GM18861 (cell line): ENCODE measurements at regions not wholly inside any gene's neighbourhood (a gene's known extent, or its start where the extent isn't known, plus 50 kb on each side); places are given as distances from the start of the nearest gene placed in this dataset.
"Not testable (repeated sequence)": the region's sequence is repeated elsewhere in the genome, so short reads cannot be mapped to it uniquely, and the experiment has no call there.

Experiments used
- ATAC-seq: cut with Tn5 transposase; IDR thresholded peaks from one replicate; pipeline ENCODE4 v1.9.1; 2021; ENCODE audit not compliant: unreplicated experiment

DNA sequence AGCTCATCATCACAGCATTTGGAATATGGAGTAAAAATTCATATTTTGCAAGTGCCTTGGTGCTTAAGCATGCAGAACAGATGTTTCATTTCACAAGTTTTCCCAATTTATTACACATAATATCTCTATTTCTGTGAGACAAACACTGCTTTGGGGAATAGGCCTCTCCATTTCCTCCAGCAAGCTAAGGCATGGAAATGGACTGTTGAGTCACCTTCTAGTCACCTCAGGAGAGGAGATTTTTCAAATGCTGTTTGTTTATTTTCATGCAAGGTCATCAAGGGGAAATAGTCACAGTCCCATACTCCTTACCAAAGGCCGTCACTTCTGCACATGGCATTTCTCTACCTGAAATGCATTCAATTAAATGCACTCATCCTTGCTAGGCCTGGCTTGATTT lies 57.4 kb upstream of the NUTM2D start:
- ATAC-seq = not testable (repeated sequence)

DNA sequence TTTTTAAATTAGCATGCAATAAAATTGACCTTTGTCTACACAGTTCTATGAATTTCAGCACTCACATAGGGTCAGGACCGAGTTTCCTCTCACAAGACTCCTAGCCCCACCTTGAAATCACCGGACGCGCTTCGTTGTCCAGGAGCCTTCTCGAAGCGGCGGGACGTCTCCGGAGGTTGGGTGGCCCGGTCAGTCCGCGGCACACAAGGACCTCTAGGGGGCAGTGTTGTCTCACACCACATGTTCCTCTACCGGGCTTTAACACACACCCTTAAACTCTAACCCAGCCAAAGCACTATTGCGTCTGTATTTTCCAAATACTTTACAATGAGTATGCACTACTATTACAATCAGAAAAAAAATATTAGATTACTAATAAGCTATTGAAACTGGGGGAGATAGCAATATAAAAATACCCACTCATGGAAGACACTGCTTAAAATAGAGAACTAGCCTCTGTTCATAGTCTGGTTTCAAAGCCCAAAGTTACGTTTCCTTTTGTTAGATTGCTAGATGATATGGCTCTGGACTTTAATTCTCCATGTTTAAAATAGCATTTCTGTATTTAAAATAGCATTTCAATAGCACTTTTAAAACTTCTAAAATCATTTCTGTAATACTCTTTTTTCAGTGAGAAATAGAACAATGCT lies 56.0 kb upstream of the NUTM2D start:
- ATAC-seq = peak; percentile 90

DNA sequence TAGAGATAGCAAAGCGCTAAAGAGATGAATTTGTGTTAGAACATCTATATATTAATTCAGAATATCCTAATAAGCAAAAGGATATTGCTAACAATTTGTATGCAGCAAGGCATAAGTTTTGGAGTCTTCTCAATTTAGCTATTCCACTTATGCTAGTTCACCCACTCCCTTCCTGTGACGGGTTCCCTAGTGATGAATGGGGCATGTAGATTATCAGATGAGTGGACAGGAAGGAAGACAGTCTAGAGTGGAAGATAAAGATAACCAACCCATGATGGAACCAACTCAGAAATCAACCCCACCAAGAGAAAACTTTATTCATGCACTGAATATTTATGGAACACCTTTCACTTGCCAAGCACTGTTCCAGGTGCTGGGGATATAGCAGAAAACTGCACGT lies 55.4 kb upstream of the NUTM2D start:
- ATAC-seq = not testable (repeated sequence)

DNA sequence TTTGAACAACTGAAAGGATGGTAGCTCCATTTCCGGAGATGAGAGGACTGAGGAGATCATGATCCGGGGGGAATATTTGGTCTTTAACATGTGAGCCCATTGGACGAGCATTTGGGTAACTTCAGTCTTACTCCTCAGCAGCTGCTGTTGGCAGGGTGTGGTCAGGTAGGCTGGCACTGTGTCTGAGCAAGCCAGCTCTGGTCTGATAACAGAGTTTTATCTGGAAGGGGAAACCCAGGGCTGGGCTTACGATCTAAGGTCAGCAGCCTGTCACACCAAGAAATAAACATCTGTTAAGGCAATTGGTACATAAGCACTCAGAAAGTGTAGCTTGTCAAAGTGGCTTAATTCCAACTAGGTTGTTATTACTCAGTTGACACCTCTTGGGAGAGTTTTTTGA lies 53.8 kb upstream of the NUTM2D start:
- ATAC-seq = not testable (repeated sequence)

DNA sequence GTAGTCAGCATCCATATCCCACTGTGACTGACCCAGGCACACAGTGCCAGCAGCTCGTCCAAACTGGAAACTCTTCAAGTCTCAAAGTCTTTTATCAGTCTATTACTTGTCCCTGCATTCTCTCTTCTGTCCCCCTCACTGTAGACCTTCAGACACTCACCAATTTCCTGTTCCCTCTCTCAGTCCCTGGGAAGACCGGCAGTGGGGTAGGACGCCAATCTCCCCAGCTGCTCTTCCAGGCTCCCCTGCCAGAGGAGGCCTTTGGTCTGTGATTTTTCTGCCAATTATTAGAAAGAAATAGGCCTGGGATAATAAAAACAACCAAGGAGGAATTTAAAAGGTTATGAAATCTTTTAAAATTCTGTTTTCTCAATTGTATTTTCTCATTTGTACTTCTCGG lies 50.9 kb upstream of the NUTM2D start:
- ATAC-seq = not testable (repeated sequence)
